GM18505 (cell line): ENCODE measurements at regions not wholly inside any gene's neighbourhood (a gene's known extent, or its start where the extent isn't known, plus 50 kb on each side); places are given as distances from the start of the nearest gene placed in this dataset.
"Not testable (repeated sequence)": the region's sequence is repeated elsewhere in the genome, so short reads cannot be mapped to it uniquely, and the experiment has no call there.

Experiments used
- ATAC-seq: cut with Tn5 transposase; IDR thresholded peaks from one replicate; pipeline ENCODE4 v1.9.1; 2021; ENCODE audit not compliant: unreplicated experiment
- POLR2A ChIP-seq: IDR thresholded peaks from 4 replicates; pipeline ENCODE4 v1.6.1; 2011; ENCODE audit warnings: borderline replicate concordance; ENCODE audit not compliant: insufficient read depth, insufficient read length; ENCODE audit errors: extremely low read depth

DNA sequence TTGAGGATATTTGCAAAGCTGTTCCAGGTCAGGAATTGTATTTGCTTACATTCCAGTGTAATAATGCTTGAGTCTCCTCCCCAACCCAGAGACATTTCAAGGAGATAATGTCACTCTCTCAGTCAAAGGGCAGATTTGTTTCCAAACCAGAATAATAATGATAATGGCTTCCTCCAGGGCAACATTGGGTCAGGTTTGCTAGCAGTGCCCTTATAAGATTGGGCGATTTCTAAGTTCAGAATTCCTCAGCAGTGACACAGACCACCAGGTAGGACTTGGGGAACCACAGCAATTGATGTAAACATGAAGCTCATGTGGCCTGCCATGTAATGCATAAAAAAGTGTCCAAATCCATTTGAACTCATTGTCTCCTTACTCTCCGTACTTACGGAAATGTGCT lies 125.2 kb downstream of the BMP15 start:
- no peak for ATAC-seq
- TF ChIP-seq POLR2A, result no peak

DNA sequence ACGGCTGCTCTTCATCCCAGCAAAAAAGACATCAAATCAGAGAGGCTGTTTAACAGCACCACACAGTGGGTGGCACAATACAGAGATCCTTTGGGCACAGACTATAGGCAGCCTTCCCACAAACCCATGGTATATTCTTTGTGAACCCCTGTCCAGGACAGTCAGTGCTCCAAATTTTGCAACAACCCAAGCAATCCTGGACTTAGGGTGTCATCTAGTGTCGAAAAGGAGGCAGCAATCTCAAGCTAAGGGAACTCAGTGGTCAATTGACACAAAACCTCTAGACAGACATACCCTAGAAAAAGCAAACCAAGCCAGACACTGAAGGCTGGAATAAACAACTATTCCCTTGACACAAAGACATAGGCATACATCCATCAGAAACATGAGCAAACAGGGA lies 137.4 kb downstream of the BMP15 start:
- no peak for TF ChIP-seq POLR2A
- ATAC-seq, result no peak

DNA sequence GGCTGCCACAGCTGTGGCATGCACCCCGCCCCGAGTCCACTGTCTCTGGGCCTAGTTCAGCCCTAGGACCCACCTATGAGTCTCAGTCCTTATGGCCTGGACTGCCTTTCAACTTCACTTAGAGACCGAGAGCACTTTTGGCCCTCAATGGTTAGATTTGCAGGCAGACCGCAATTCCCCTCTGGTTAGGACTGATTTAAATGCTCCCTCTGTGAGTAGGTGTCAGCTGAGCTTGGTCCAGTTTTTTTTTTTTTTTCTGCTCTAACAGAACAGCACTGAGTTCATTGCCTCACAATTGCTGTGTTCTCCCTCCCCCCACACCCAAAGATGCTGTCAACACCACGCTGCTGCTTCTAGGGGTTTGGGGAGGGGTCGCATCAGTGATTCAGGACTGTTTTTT lies 143.2 kb downstream of the BMP15 start:
- no peak for TF ChIP-seq POLR2A
- no peak for ATAC-seq

DNA sequence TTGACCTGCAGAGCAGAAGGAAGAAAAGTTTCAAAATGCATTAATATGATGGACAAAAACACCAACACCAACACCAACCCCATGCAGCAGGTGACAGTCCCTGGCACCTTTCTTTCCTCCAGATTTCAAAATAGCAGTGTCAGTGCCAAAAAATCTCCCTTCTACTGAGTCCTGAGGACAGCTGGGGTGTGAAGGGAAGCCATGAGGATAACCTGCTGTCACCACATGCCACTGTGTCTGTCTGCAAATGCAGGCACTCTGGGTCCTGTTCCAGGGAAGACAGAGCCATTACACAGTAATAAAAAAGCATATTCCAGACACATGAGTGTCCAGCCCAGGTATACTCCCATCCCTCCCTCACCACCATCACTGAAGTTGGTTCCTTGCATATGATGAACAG lies 187.5 kb downstream of the BMP15 start:
- no peak for ATAC-seq
- TF ChIP-seq POLR2A, result no peak

DNA sequence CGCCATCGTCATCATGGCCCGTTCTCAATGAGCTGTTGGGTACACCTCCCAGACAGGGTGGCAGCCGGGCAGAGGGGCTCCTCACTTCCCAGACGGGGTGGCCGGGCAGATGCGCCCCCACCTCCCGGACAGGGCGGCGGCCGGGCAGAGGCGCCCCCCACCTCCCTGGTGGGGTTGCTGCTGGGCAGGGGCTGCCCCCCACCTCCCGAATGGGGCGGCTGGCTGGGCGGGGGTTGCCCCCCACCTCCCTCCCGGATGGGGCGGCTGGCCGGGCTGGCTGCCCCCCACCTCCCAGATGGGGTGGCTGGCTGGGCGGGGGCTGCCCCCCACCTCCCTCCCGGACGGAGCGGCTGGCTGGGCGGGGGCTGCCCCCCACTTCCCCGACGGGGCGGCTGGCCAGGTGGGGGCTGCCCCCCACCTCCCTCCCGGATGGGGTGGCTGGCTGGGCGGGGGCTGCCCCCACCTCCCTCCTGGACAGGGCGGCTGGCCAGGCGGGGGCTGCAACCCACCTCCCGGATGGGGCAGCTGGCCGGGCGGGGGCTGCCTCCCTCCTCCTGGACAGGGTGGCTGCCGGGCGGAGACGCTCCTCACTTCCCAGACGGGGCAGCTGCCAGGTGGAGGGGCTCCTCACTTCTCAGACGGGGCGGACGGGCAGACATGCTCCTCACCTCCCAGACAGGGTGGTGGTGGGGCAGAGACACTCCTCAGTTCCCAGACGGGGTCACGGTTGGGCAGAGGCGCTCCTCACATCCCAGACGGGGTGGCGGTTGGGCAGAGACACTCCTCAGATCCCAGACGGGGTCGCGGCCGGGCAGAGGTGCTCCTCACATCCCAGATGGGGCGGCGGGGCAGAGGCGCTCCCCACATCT lies 208.8 kb downstream of the BMP15 start:
- not testable (repeated sequence) for ATAC-seq

DNA sequence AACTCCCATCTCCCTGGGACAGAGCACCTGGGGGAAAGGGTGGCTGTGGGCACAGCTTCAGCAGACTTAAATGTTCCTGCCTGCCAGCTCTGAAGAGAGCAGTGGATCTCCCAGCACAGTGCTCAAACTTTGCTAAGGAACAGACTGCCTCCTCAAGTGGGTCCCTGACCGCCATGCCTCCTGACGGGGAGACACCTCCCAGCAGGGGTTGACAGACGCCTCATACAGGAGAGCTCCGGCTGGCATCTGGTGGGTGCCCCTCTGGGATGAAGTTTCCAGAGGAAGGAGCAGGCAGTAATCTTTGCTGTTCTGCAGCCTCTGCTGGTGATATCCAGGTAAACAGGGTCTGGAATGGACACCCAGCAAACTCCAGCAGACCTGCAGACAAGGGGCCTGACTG lies 206.9 kb upstream of the NUDT10 start:
- not testable (repeated sequence) for ATAC-seq

DNA sequence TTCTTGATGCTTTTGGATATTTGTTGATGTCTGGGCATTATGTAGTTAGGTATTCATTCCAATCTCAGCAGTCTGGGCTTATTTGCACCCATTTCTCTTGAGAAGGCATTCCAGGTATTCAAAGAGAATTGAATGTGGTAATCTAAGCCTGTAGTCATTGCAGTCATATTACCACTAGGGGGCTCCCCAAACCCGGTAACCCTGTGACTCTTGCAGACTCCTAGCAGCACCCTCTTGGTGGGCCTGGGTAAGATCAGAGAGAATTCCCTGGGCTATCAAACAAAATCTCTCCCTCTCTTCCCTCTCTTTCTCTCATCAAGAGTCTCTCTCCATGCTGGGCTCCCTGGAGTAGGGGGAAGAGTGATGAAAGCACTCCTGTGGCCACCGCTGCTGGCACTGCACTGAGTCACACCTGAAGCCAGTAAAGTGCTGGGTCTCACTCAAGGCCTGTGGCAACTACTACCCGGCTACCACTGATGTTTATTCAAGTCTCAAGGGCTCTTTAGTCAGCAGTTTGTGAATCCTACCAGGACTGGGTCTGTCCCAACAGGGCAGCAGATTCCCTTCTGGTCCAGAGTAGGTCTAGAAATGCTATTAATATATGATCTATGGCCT lies 187.7 kb upstream of the NUDT10 start:
- TF ChIP-seq POLR2A, result no peak
- ATAC-seq, result no peak

DNA sequence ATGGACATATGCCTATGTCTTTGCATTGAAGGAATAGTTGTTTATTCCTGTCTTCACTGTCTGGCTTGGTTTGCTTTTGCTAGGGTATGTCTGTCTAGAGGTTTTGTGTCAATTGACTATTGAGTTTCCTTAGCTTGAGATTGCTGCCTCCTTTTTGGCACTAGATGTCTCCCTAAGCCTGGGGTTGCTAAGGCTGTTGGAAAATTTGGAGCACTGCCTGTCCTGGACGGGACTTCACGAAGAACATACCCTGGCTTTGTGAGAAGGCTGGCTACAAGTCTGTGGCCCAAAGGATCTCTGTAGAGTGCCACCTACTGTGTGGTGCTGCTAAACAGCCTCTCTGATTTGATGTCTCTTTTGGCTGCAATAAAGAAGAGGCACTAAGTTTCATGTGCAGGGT lies 183.8 kb upstream of the NUDT10 start:
- no peak for TF ChIP-seq POLR2A
- ATAC-seq, result no peak

DNA sequence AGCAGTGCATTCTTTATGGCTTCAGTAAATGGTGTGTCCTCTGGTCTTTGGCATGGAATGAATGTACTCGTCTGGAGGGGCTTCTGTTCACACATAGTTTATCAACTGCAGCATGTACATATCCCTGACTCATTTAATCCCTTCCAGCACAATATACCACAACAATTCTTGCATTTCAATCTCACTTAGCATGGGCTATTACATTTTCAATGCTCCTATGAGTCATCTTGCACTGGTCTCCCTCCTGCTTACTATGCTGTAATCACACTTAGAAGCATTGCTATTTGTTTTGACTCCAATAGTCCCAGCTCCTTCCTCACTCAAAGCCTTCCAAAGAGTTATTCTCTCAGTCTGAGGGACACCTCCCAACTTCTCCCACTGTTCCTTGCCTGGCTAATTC lies 180.9 kb upstream of the NUDT10 start:
- TF ChIP-seq POLR2A, result no peak
- ATAC-seq, result no peak

DNA sequence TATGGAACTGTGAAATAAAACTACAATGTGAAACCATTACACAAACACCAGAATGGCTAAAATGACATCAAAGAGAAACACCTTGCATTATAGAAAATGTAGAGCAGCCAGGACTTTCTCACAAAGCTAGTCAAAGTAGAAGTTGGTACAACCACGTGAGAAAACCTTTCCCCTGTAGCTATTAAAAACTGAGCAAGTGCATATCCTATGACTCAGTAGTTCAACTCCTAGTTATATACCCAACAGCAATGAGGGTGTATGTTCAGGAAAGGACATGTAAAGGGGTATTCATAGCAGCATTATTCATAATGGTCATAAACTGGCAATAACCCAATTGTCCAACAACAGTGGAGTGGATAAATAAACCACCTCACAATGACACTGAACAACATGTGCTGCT lies 177.5 kb upstream of the NUDT10 start:
- TF ChIP-seq POLR2A, result no peak
- ATAC-seq, result no peak

DNA sequence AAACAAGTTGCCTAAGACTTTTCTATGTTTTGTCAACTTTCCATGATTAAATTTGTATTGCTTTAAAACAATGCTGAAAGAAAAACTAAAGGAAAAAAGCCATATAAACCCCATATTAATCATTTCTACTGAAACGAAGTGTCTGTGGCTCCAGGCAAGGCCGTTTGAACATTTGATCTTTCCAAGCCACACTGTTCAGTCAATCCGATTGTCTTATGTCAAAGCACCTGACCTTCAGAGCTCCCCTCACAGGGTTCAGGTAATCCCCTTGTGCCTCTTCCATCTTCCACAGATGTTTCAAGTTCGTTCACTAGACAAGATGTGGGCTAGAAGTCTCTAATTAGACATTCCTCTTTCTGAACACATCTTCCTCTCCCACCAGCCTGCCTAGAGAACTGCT lies 177.1 kb upstream of the NUDT10 start:
- TF ChIP-seq POLR2A, result no peak
- no peak for ATAC-seq

DNA sequence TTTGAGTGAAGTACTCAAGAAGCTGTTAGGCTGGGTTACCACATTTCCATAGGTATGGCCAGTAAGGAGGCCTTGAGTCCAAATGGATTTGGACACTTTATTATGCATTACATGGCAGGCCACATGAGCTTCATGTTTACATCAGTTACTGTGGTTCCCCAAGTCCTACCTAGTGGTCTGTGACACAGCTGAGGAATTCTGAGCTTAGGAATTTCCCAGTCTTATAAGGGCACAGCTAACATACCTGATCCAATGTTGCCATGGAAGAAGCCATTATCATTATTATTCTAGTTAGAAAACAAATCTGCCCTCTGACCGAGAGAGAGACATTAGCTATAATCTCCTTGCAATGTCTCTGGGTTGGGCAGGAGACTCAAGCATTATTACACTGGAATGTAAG lies 174.4 kb upstream of the NUDT10 start:
- ATAC-seq, result no peak
- TF ChIP-seq POLR2A, result no peak

DNA sequence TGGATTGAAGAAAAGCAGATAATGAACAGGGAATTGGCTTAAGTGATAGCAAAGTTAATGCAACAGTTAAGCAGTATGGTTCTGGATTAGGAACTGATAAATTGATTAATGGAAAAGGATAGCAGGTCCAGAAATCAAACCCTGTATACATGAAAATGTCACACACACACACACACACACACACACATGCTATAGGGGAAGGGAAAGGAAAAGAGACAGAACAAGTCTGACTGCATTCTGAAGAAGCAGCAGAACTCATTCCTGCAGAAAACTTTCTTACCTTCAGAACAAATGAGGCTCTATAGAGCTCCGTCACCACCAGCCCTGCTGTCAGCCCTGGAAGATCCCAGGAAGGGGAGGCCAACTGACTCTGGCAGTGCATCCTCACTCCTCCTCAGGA lies 173.2 kb upstream of the NUDT10 start:
- ATAC-seq, result not testable (repeated sequence)

DNA sequence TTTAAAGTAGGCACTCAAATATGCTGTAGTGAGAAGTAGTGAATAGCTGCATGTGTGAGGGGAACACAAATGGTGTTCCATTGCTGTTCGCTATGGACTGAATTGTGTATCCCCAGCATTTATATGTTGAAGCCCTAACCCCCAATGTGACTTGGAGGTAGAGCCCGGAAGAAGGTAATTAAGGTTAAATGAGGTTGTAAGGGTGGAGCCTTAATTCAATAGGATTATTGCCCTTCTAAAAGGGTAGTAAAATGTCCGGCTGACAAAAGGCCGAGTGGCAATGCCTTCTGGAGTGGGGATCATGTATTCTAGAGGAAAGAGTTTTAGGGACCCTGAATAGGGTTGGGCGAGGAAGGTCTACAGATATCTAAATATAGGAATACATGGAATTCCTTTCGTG lies 168.9 kb upstream of the NUDT10 start:
- ATAC-seq, result no peak
- TF ChIP-seq POLR2A, result no peak

DNA sequence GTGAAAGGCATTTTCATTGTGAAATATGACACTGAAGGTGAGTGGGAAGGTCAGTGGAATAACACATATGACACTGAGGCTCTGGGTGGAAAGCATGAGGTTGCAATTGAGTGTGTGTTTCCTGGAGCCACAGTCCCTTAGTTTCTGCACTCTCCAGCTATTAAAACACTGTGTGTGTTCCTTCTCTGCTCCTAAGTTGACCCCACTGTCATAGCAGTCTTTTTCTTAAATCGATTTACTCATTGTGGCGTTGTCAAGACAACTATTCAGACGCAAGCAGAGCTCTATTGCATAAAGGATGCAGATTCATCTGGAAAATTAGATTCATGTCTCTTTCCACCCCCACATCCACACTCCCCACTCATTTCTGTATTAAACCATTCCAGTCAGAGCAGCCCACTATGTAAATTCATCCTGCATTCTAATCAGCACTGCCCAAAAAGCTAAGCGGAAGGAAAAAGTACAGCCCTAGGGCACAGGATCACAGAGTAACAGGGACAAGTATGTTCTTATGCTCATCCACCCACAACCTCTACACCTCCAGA lies 154.2 kb upstream of the NUDT10 start:
- not testable (repeated sequence) for ATAC-seq

DNA sequence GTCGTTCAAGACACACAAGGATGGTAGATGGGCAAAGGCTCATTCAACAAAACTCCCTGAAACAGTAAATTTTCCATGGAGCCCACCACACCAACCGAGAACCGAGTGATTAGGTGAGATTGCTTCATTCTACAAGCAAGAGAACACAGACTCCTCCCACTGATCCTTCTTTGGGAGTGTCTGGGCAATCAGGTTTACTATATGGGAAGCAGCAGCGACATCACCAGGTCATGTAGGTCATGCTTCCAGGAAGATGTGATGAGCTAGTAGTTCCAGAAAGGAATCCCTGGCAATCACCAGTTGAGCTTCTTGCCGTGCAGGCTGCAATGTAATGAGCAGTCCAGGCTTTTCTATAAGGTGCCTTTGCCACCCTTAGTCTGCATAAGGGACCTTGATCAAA lies 152.8 kb upstream of the NUDT10 start:
- ATAC-seq, result not testable (repeated sequence)
